Esophagus muscularis mucosa (tissue), 4 donors: ENCODE measurements at regions not wholly inside any gene's neighbourhood (a gene's known extent, or its start where the extent isn't known, plus 50 kb on each side); places are given as distances from the start of the nearest gene placed in this dataset.
A peak's percentile ranks its signal among the peaks of the same experiment; 100 is the strongest.

ENCODE experiments used
- DNase-seq: peaks from one replicate; pipeline ENCODE4 v3.0.0-alpha.2; 2017; ENCODE audit errors: extremely low spot score
- H3K27ac ChIP-seq, 4 donors: fragments of 200-600 bp; sonication (generic); replicated peaks in 1 of 4; 1 replicate in 3 of 4; 2 replicates in 1 of 4; pipeline ENCODE4 v1.5.1; 2016 to 2019; ENCODE audit warnings: mild to moderate bottlenecking in 1 of 4
- H3K27me3 ChIP-seq, 4 donors: fragments of 200-600 bp; sonication (generic); one replicate each; pipeline versions ENCODE4 v1.5.1 to v1.6.0; 2016 to 2019
- H3K36me3 ChIP-seq, 4 donors: fragments of 200-600 bp; sonication (generic); one replicate each; pipeline ENCODE4 v1.5.1; 2016 to 2019
- H3K4me1 ChIP-seq, 4 donors: fragments of 200-600 bp; sonication (generic); one replicate each; pipeline ENCODE4 v1.5.1; 2016 to 2019
- H3K4me3 ChIP-seq, 4 donors: fragments of 200-600 bp; sonication (generic); 1 replicate in 2 of 4; 2 replicates in 2 of 4; pipeline ENCODE4 v1.5.1; 2016 to 2019; ENCODE audit warnings: mild to moderate bottlenecking in 4 of 4, moderate library complexity in 1 of 4
- H3K9me3 ChIP-seq, 4 donors: fragments of 200-600 bp; sonication (generic); 1 replicate in 3 of 4; 2 replicates in 1 of 4; pipeline ENCODE4 v1.5.1; 2016 to 2019
- EP300 ChIP-seq: sonication (generic); formaldehyde crosslinking; IDR thresholded peaks from one replicate; pipeline ENCODE4 v1.6.1; 2017; ENCODE audit warnings: antibody characterized with exemption
- POLR2A ChIP-seq: fragments of 450-650 bp; IDR thresholded peaks from one replicate; pipeline ENCODE4 v1.6.1; 2017; ENCODE audit warnings: antibody characterized with exemption, moderate library complexity, mild to moderate bottlenecking, low read depth
- POLR2AphosphoS5 ChIP-seq, 2 donors: sonication (generic); formaldehyde crosslinking; IDR thresholded peaks; one replicate each; pipeline ENCODE4 v1.6.1; 2017; ENCODE audit warnings: antibody characterized with exemption in 2 of 2
- WGBS: methylation state at CpG from one replicate; pipeline ENCODE4 v1.1.5; 2018; 5-methylcytosine and 5-hydroxymethylcytosine counted together
- intact Hi-C: fragments of 100-400 bp; cut with DNase I; formaldehyde crosslinking; loops from one replicate; pipeline ENCODE4 v1.15.1; 2023
- TF ChIP-seq, protein P1 (sequence below), 3 experiments: fragments of 200-600 bp in 2 of 3; fragments of 450-650 bp in 1 of 3; sonication (generic) in 2 of 3; IDR thresholded peaks; one replicate each; pipeline ENCODE4 v1.5.1; 2017 to 2019; ENCODE audit warnings: antibody characterized with exemption in 3 of 3, mild to moderate bottlenecking in 2 of 3, moderate library complexity in 1 of 3

DNA sequence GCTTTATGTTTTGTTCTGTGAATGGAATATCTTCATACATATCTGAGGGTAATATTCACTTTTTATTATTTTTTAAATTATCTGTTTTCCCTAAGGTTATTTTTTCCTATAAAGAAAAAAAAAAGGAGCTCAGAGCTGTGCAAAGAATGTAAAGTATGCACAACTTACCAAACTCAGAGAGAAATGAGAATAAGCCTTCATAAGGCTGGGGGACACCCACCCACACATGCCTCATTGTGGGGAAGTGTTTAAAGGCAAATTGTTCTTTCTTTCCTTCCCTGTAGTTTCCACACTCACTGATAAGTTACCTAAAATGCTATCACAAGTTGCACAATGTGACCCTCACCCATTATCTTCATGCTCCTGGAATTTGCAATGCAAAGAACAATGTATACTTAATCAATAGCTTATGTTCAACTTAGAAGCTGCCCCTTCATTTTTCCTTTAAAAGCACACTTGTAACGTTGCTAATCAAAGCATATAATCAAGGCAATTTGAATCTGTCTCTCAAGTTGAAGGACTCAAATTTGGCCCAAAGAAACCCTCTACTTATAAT, 108.1 kb downstream of the GNAT3 start:
- Histone ChIP-seq H3K4me1 (no peaks in the 10 kb centered on the region), H3K36me3 (no peaks in the 10 kb centered on the region), H3K4me3 (no peak overlapping the region), H3K27ac (no peak overlapping the region), H3K27me3 (no peaks in the 10 kb centered on the region), H3K9me3 (no peaks in the 10 kb centered on the region)
- WGBS = 35% methylated on average over 1 of the region's 1 CpG
- intact Hi-C loops = no loop called here
- DNase-seq = no peak
- TF ChIP-seq EP300 (no peak), POLR2AphosphoS5 (IDR thresholded peaks at IDR 0.05) (no peak), POLR2A (no peak)
- TF ChIP-seq, protein P1, sequence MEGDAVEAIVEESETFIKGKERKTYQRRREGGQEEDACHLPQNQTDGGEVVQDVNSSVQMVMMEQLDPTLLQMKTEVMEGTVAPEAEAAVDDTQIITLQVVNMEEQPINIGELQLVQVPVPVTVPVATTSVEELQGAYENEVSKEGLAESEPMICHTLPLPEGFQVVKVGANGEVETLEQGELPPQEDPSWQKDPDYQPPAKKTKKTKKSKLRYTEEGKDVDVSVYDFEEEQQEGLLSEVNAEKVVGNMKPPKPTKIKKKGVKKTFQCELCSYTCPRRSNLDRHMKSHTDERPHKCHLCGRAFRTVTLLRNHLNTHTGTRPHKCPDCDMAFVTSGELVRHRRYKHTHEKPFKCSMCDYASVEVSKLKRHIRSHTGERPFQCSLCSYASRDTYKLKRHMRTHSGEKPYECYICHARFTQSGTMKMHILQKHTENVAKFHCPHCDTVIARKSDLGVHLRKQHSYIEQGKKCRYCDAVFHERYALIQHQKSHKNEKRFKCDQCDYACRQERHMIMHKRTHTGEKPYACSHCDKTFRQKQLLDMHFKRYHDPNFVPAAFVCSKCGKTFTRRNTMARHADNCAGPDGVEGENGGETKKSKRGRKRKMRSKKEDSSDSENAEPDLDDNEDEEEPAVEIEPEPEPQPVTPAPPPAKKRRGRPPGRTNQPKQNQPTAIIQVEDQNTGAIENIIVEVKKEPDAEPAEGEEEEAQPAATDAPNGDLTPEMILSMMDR (IDR thresholded peaks at IDR 0.05) = no peak

DNA sequence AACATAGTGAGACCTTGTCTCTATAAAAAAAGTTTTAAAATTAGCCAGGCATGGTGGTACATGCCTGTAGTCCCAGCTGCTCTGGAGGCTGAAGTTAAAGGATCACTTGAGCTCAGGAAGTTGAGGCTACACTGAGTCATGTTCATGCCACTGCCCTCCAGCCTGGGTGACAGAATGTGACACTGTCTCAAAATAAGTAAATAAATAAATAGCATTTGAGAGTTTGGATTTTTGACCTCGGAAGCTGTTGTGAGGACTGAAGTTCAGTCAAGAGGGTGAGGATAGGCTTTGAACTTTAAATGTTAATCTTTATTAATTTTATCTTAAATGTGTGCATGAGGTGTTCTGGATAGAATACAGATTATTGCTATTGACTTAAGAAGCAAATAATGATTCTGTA, 110.2 kb downstream of the GNAT3 start:
- no peak for DNase-seq

DNA sequence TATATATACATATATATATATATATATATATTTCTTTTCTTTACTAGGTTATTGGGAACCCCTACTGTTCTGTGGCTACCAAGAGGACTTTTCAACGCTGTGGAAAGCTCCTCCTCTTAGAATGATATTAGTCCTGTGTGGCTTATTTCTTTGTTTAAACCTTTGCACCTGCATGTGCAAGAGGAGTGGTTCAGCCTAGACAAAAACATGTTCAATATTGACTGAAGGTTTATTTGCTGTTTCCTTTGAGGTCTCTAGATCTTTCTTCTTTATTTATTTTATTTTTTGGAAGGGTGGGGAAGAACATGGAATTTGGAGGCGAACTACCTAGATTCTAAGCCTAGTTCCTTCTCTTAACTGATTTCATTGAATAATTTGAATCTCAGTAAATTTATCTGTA, 118.1 kb downstream of the GNAT3 start:
- WGBS = 93% methylated on average over 2 of the region's 2 CpGs
- H3K27me3 ChIP-seq = no peaks in the 10 kb centered on the region
- DNase-seq = no peak
- H3K4me3 ChIP-seq = no peak overlapping the region
- H3K4me1 ChIP-seq = no peaks in the 10 kb centered on the region
- TF ChIP-seq POLR2AphosphoS5 (IDR thresholded peaks at IDR 0.05) (no peak), EP300 (no peak)
- TF ChIP-seq, protein P1 (IDR thresholded peaks at IDR 0.05) = no peak
- H3K27ac ChIP-seq = no peak overlapping the region
- intact Hi-C loops = loop anchor here (2.0 to 10.0 kb wide), 2 partner anchors 259 to 299 kb away; partner anchors contain the start of gene GNAI1
- H3K36me3 ChIP-seq = no peaks in the 10 kb centered on the region
- H3K9me3 ChIP-seq = no peaks in the 10 kb centered on the region

More for the DNA sequence above, 110.2 kb downstream of the GNAT3 start:
- intact Hi-C loops = no loop called here
- Histone ChIP-seq H3K36me3 (no peaks in the 10 kb centered on the region), H3K27me3 (no peaks in the 10 kb centered on the region), H3K4me3 (no peak overlapping the region), H3K9me3 (no peaks in the 10 kb centered on the region), H3K4me1 (no peaks in the 10 kb centered on the region), H3K27ac (no peak overlapping the region)
- 88% methylated on average over 1 of the region's 1 CpG for WGBS
- TF ChIP-seq EP300 (no peak), POLR2A (no peak), POLR2AphosphoS5 (IDR thresholded peaks at IDR 0.05) (no peak)
- TF ChIP-seq, protein P1 (IDR thresholded peaks at IDR 0.05) = no peak

DNA sequence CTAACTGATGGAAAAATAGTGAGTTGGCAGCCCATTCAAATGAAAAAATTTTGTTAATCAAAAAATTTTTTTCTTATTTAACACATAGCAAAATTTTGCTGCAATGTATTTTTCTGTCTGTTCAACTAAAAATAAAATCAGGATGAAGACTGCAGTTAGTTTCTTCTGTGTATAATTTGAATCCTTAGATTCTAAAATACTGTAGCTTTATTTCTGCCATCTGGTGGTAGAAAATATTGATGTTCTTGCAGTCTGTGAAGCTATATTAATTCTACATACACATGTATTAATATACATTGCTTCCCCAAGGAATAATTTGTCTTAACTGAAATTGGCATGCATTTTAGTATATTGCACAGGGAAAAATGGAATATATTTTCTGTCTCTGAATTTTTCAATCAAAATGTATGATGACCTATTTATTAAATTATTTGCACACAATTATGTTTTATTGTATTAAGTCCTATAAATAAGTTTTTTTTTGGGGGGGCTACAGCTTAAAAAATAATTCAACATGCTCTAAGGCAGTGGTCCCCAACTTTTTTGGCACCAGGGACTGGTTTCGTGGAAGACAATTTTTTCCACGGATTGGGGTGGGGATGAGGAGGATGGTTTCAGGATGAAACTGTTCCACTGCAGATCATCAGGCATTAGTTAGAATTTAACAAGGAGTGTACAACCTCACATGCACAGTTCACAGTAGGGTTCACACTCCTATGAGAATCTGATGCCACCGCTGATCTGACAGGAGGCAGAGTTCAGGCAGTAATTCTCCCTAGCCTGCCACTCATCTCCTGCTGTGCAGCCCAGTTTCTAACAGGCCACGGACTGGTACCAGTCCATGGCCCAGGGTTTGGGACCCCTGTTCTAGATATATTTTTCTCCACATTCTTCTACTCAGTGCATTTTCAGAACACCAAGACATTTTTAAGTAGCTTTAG, 119.4 kb downstream of the GNAT3 start:
- Histone ChIP-seq H3K9me3 (no peaks in the 10 kb centered on the region), H3K4me1 (peaks cover 0 to 5% (median 2%) of the 10 kb centered on the region in 4 donors), H3K36me3 (no peaks in the 10 kb centered on the region), H3K27ac (no peak overlapping the region), H3K4me3 (no peak overlapping the region), H3K27me3 (no peaks in the 10 kb centered on the region)
- TF ChIP-seq EP300 (no peak), POLR2A (no peak)
- TF ChIP-seq, protein P1 (IDR thresholded peaks at IDR 0.05) = peak; percentile 57 to 73 (median 65)
- intact Hi-C loops = loop anchor here (2.0 to 10.0 kb wide), 2 partner anchors 258 to 298 kb away; partner anchors contain the start of gene GNAI1
- WGBS = 74% methylated on average over 4 of the region's 4 CpGs
- no peak for DNase-seq
